Muscle of arm (tissue), 1 donor: ENCODE measurements at regions not wholly inside any gene's neighbourhood (a gene's known extent, or its start where the extent isn't known, plus 50 kb on each side); places are given as distances from the start of the nearest gene placed in this dataset.
A peak's percentile ranks its signal among the peaks of the same experiment; 100 is the strongest.

Experiments used
- DNase-seq: peaks from one replicate; pipeline ENCODE4 v3.0.0-alpha.2; 2013

GRCh38 chr17:11081342-11081741 is 159.7 kb upstream of the SHISA6 start:
- DNase-seq: no peak

GRCh38 chr17:11077673-11078072 is 163.3 kb upstream of the SHISA6 start:
- DNase-seq: no peak

GRCh38 chr17:11074451-11074850 is 166.6 kb upstream of the SHISA6 start:
- no peak for DNase-seq

GRCh38 chr17:11056926-11057325 is 184.1 kb upstream of the SHISA6 start:
- no peak for DNase-seq

GRCh38 chr17:11053846-11054245 is 187.2 kb upstream of the SHISA6 start:
- DNase-seq: no peak

GRCh38 chr17:11049539-11049938 is 191.5 kb upstream of the SHISA6 start:
- DNase-seq: no peak

GRCh38 chr17:11047228-11047627 is 193.8 kb upstream of the SHISA6 start:
- DNase-seq: no peak

- no peak for DNase-seq
Observed at GRCh38 chr17:11039342-11039741, 201.5 kb upstream of the PIRT start.

GRCh38 chr17:11035681-11036080 is 197.8 kb upstream of the PIRT start:
- no peak for DNase-seq

GRCh38 chr17:11031787-11032186 is 193.9 kb upstream of the PIRT start:
- no peak for DNase-seq

- no peak for DNase-seq
Observed at GRCh38 chr17:11029791-11030190, 191.9 kb upstream of the PIRT start.

GRCh38 chr17:11028349-11028748 is 190.5 kb upstream of the PIRT start:
- DNase-seq: no peak

- no peak for DNase-seq
Observed at GRCh38 chr17:11026903-11027302, 189.0 kb upstream of the PIRT start.

GRCh38 chr17:11023639-11024479 is 186.0 kb upstream of the PIRT start:
- no peak for DNase-seq

- DNase-seq: no peak
Observed at GRCh38 chr17:11006530-11006929, 168.6 kb upstream of the PIRT start.

- DNase-seq: no peak
Observed at GRCh38 chr17:11005940-11006339, 168.1 kb upstream of the PIRT start.

GRCh38 chr17:11002417-11002816 is 164.5 kb upstream of the PIRT start:
- DNase-seq: no peak

- no peak for DNase-seq
Observed at GRCh38 chr17:11001651-11002050, 163.8 kb upstream of the PIRT start.

- no peak for DNase-seq
Observed at GRCh38 chr17:10999484-10999883, 161.6 kb upstream of the PIRT start.

- DNase-seq: peak; percentile 31
Observed at GRCh38 chr17:10993126-10993525, 155.2 kb upstream of the PIRT start.

GRCh38 chr17:10992106-10992880 is 154.4 kb upstream of the PIRT start:
- peak; percentile 29 for DNase-seq

- no peak for DNase-seq
Observed at GRCh38 chr17:10987786-10988185, 149.9 kb upstream of the PIRT start.

GRCh38 chr17:10984220-10984619 is 146.3 kb upstream of the PIRT start:
- DNase-seq: no peak
